ENCODE measurements at regions not wholly inside any gene's neighbourhood (a gene's known extent, or its start where the extent isn't known, plus 50 kb on each side); places are given as distances from the start of the nearest gene placed in this dataset.
"Not testable (repeated sequence)": the region's sequence is repeated elsewhere in the genome, so short reads cannot be mapped to it uniquely, and the experiment has no call there.

GRCh38 chr21:18772404-18772803, 368.8 kb upstream of the TMPRSS15 start:
- Mint-ChIP-seq H3K27me3 (no peaks in the 10 kb centered on the region), H3K4me3 (no peak overlapping the region), H3K27ac (no peak overlapping the region), H3K4me1 (no peaks in the 10 kb centered on the region), H3K9me3 (no peaks in the 10 kb centered on the region), H3K36me3 (ENCODE audit: low read depth) (no peaks in the 10 kb centered on the region)
- ATAC-seq (no peak), DNase-seq (no peak)

GRCh38 chr21:18772897-18773296, 369.3 kb upstream of the TMPRSS15 start:
- Mint-ChIP-seq H3K36me3 (ENCODE audit: low read depth) (no peaks in the 10 kb centered on the region), H3K4me1 (no peaks in the 10 kb centered on the region), H3K27ac (no peak overlapping the region), H3K4me3 (no peak overlapping the region), H3K9me3 (no peaks in the 10 kb centered on the region), H3K27me3 (no peaks in the 10 kb centered on the region)
- DNase-seq (no peak), ATAC-seq (no peak)

GRCh38 chr21:18776936-18777335, 373.4 kb upstream of the TMPRSS15 start:
- Mint-ChIP-seq H3K4me3 (no peak overlapping the region), H3K27me3 (no peaks in the 10 kb centered on the region), H3K4me1 (no peaks in the 10 kb centered on the region), H3K36me3 (ENCODE audit: low read depth) (no peaks in the 10 kb centered on the region), H3K27ac (no peak overlapping the region), H3K9me3 (peaks cover 3% of the 10 kb centered on the region)
- DNase-seq, result no peak
- ATAC-seq, result no peak

- peaks cover 3% of the 10 kb centered on the region for H3K9me3 Mint-ChIP-seq
- no peaks in the 10 kb centered on the region for H3K36me3 Mint-ChIP-seq (ENCODE audit: low read depth)
- no peak overlapping the region for H3K4me3 Mint-ChIP-seq
- DNase-seq (no peak), ATAC-seq (no peak)
- H3K27ac Mint-ChIP-seq, result no peak overlapping the region
- no peaks in the 10 kb centered on the region for H3K4me1 Mint-ChIP-seq
- no peaks in the 10 kb centered on the region for H3K27me3 Mint-ChIP-seq
Measured at GRCh38 chr21:18782721-18783120, 379.1 kb upstream of the TMPRSS15 start.

GRCh38 chr21:18801468-18801867, 397.9 kb upstream of the TMPRSS15 start:
- Mint-ChIP-seq H3K27ac (no peak overlapping the region), H3K4me3 (no peak overlapping the region), H3K4me1 (no peaks in the 10 kb centered on the region), H3K27me3 (no peaks in the 10 kb centered on the region), H3K9me3 (peaks cover 12% of the 10 kb centered on the region), H3K36me3 (ENCODE audit: low read depth) (no peaks in the 10 kb centered on the region)
- DNase-seq (no peak), ATAC-seq (no peak)

- H3K27ac Mint-ChIP-seq, result no peak overlapping the region
- H3K9me3 Mint-ChIP-seq, result peaks cover 20% of the 10 kb centered on the region
- ATAC-seq (no peak), DNase-seq (no peak)
- H3K27me3 Mint-ChIP-seq, result no peaks in the 10 kb centered on the region
- H3K4me1 Mint-ChIP-seq, result no peaks in the 10 kb centered on the region
- H3K4me3 Mint-ChIP-seq, result no peak overlapping the region
- no peaks in the 10 kb centered on the region for H3K36me3 Mint-ChIP-seq (ENCODE audit: low read depth)
Measured at GRCh38 chr21:18803624-18804023, 400.0 kb upstream of the TMPRSS15 start.

- Mint-ChIP-seq H3K27ac (no peak overlapping the region), H3K4me3 (no peak overlapping the region), H3K36me3 (ENCODE audit: low read depth) (no peaks in the 10 kb centered on the region), H3K9me3 (peaks cover 8% of the 10 kb centered on the region), H3K27me3 (no peaks in the 10 kb centered on the region), H3K4me1 (no peaks in the 10 kb centered on the region)
- ATAC-seq (no peak), DNase-seq (no peak)
Measured at GRCh38 chr21:18810136-18810535, 406.6 kb upstream of the TMPRSS15 start.

GRCh38 chr21:18812308-18812707, 408.7 kb upstream of the TMPRSS15 start:
- no peak overlapping the region for H3K4me3 Mint-ChIP-seq
- ATAC-seq, result no peak
- H3K4me1 Mint-ChIP-seq, result no peaks in the 10 kb centered on the region
- no peak overlapping the region for H3K27ac Mint-ChIP-seq
- no peaks in the 10 kb centered on the region for H3K27me3 Mint-ChIP-seq
- H3K9me3 Mint-ChIP-seq, result peaks cover 17% of the 10 kb centered on the region
- no peaks in the 10 kb centered on the region for H3K36me3 Mint-ChIP-seq (ENCODE audit: low read depth)
- no peak for DNase-seq

- Mint-ChIP-seq H3K9me3 (peaks cover 34% of the 10 kb centered on the region), H3K27me3 (no peaks in the 10 kb centered on the region), H3K4me1 (no peaks in the 10 kb centered on the region), H3K27ac (no peak overlapping the region), H3K36me3 (ENCODE audit: low read depth) (no peaks in the 10 kb centered on the region), H3K4me3 (no peak overlapping the region)
- no peak for DNase-seq
- no peak for ATAC-seq
Measured at GRCh38 chr21:18819507-18819906, 415.9 kb upstream of the TMPRSS15 start.

- no peaks in the 10 kb centered on the region for H3K4me1 Mint-ChIP-seq
- H3K9me3 Mint-ChIP-seq, result peaks cover 9% of the 10 kb centered on the region
- no peak overlapping the region for H3K4me3 Mint-ChIP-seq
- no peaks in the 10 kb centered on the region for H3K36me3 Mint-ChIP-seq (ENCODE audit: low read depth)
- H3K27ac Mint-ChIP-seq, result no peak overlapping the region
- H3K27me3 Mint-ChIP-seq, result no peaks in the 10 kb centered on the region
- ATAC-seq (no peak), DNase-seq (no peak)
Measured at GRCh38 chr21:18826562-18826961, 423.0 kb upstream of the TMPRSS15 start.

GRCh38 chr21:18831942-18832676, 428.5 kb upstream of the TMPRSS15 start:
- DNase-seq, result no peak
- Mint-ChIP-seq H3K4me3 (no peak overlapping the region), H3K27me3 (no peaks in the 10 kb centered on the region), H3K36me3 (ENCODE audit: low read depth) (no peaks in the 10 kb centered on the region), H3K4me1 (no peaks in the 10 kb centered on the region), H3K27ac (no peak overlapping the region), H3K9me3 (peaks cover 3% of the 10 kb centered on the region)
- no peak for ATAC-seq

- Mint-ChIP-seq H3K9me3 (peaks cover 3% of the 10 kb centered on the region), H3K4me1 (no peaks in the 10 kb centered on the region), H3K4me3 (no peak overlapping the region), H3K27ac (no peak overlapping the region), H3K27me3 (no peaks in the 10 kb centered on the region), H3K36me3 (ENCODE audit: low read depth) (no peaks in the 10 kb centered on the region)
- ATAC-seq, result no peak
- no peak for DNase-seq
Measured at GRCh38 chr21:18832950-18833349, 429.4 kb upstream of the TMPRSS15 start.

- not testable (repeated sequence) for H3K27ac Mint-ChIP-seq; H3K9me3 Mint-ChIP-seq; H3K27me3 Mint-ChIP-seq; H3K4me3 Mint-ChIP-seq; H3K36me3 Mint-ChIP-seq (ENCODE audit: low read depth); H3K4me1 Mint-ChIP-seq; DNase-seq; ATAC-seq
Measured at GRCh38 chr21:18834121-18834520, 430.5 kb upstream of the TMPRSS15 start.

- H3K27ac Mint-ChIP-seq, result no peak overlapping the region
- no peaks in the 10 kb centered on the region for H3K4me1 Mint-ChIP-seq
- no peak overlapping the region for H3K4me3 Mint-ChIP-seq
- peaks cover 16% of the 10 kb centered on the region for H3K9me3 Mint-ChIP-seq
- H3K36me3 Mint-ChIP-seq (ENCODE audit: low read depth), result no peaks in the 10 kb centered on the region
- no peaks in the 10 kb centered on the region for H3K27me3 Mint-ChIP-seq
- no peak for DNase-seq
- no peak for ATAC-seq
Measured at GRCh38 chr21:18840239-18840638, 436.7 kb upstream of the TMPRSS15 start.

- H3K9me3 Mint-ChIP-seq, result peaks cover 19% of the 10 kb centered on the region
- DNase-seq; H3K36me3 Mint-ChIP-seq (ENCODE audit: low read depth); H3K4me1 Mint-ChIP-seq; ATAC-seq; H3K4me3 Mint-ChIP-seq; H3K27me3 Mint-ChIP-seq; H3K27ac Mint-ChIP-seq: not testable (repeated sequence)
Measured at GRCh38 chr21:18857606-18858005, 454.0 kb upstream of the TMPRSS15 start.

GRCh38 chr21:18869104-18869503, 465.5 kb upstream of the TMPRSS15 start:
- Mint-ChIP-seq H3K4me3 (no peak overlapping the region), H3K9me3 (peaks cover 18% of the 10 kb centered on the region), H3K27ac (no peak overlapping the region), H3K27me3 (no peaks in the 10 kb centered on the region), H3K4me1 (no peaks in the 10 kb centered on the region), H3K36me3 (ENCODE audit: low read depth) (no peaks in the 10 kb centered on the region)
- no peak for DNase-seq
- ATAC-seq, result no peak
